ENCODE measurements at regions not wholly inside any gene's neighbourhood (a gene's known extent, or its start where the extent isn't known, plus 50 kb on each side); places are given as distances from the start of the nearest gene placed in this dataset.

DNA sequence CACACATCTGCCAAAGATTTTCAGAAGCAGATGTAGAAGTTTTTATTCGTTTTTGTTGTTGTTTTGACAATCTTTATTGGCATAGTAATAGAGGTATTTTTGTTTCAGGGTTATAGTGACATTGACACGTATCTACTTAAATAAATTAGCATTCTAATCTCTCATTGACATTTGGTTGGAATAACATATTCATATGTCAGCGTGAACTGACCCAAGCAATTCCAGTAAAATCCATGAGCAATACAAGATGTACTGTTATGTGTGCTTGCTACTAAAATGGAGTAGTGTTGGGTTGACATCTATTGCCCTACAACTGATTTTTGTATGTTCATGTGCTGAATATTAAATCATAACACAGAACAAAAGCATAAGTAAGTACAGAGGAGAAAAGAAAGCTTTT is 284.4 kb upstream of the SMC2 start:
- TF ChIP-seq CTCF (optimal IDR thresholded peaks at IDR 0.05 in 1 of 3, IDR thresholded peaks at IDR 0.05 in 1 of 3, conservative IDR thresholded peaks at IDR 0.05 in 1 of 3; ENCODE audit: extremely low read depth in 1 of 3, insufficient read depth in 2 of 3, low read length in 3 of 3) (no peak), EZH2 (IDR thresholded peaks at IDR 0.05; ENCODE audit: low read length) (no peak)

Data from keratinocyte (primary cell).